ENCODE measurements at regions not wholly inside any gene's neighbourhood (a gene's known extent, or its start where the extent isn't known, plus 50 kb on each side); places are given as distances from the start of the nearest gene placed in this dataset.

DNA sequence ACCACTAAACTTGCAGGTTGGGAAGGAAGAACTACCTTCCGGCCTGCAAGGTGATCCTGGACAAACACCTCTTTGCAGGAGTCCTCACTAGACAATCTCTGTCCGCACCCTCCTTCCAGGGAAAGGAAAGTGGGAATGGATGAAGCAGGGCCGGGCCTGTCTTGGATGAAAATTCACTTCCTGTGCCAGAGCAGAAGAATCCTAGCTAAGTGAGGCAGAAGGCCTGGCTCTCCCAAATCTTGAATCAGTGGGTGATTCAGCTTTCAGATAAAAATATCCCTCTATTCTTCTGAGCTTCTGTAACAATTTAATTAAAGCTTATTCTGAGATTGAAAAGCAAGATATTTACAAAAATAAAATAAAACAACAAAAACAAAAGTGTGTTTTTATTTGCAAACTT lies 281.9 kb upstream of the TLE4 start:
- no peak for DNase-seq

GRCh38 chr9:79292731-79293280 lies 279.0 kb upstream of the TLE4 start:
- DNase-seq: no peak

GRCh38 chr9:79300068-79300467 lies 271.7 kb upstream of the TLE4 start:
- no peak for DNase-seq

DNA sequence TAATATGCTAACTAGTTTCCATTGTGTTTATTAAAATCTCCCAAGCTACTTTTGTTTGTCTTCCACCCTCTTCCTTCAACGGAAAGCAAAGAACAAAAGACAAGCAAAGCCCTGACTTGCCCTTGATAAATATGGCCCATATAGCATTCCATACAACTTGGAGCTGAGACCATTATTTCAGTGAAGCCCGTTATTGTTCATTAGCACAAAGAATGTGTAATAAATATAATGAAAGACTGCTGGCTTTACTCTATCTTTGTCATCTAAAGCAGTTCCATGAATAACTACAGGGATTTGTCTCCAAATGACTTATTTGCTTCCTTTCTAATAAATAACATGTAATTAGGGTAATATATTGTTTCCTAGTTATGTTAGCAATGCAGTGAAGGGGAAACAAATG lies 270.7 kb upstream of the TLE4 start:
- no peak for DNase-seq

DNA sequence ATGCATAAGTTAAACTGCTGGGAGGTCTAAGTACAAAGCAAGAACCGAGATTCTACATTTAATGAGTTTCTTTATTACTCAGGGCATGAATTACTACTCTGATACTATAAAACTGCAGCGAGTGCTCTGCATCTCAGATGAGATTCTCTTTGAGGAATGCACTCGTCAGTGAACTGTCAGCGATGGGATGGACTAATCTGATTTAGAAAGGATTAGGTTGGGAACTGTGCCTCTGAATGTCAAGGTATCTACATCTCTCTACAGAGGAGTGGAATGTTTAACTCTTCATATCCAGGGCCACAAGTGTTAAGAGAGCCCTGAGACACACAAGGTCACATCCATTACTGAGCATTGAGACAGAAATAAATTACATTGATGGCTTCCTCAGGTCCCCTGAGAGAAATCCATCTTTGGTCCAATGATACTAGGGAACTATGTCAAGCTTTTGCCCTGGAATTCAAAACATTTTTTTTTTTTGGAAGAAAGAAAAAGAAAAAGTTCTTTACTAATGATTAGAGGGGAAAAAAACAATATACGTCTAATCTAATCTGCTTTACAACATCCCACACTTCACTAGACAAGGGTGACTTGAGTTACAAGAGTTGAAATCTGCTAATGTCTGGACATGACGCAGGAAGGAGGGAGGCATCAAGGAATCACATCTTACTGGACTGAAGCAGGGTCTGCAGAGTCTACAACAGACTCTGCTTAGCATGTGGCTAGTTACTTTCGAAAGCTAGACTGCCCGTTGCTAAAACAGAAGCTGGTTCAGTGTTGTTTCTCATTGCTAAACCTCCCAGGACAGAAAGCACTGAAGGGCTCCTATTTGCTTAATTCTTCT lies 270.0 kb upstream of the TLE4 start:
- no peak for DNase-seq

DNA sequence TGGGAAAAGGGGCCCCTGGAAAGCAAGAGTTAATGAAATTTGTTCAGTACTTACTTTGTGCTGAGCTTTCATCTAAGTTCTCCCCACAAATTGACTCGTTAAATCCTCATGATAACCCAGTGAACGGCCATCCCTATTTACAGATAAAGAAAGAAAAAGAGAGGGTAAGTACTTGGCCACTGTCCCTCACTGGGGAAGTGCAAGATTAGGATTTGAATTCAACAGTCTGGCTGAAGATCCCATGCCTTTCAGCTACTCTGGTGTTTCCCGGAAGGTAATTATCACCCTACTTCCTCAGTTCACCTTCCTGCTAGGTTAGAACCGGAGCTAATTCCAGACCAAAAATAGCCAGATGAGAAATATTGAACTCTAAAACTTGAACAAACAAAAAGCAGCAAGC lies 269.2 kb upstream of the TLE4 start:
- no peak for DNase-seq

GRCh38 chr9:79308012-79308411 lies 263.8 kb upstream of the TLE4 start:
- DNase-seq: no peak

DNA sequence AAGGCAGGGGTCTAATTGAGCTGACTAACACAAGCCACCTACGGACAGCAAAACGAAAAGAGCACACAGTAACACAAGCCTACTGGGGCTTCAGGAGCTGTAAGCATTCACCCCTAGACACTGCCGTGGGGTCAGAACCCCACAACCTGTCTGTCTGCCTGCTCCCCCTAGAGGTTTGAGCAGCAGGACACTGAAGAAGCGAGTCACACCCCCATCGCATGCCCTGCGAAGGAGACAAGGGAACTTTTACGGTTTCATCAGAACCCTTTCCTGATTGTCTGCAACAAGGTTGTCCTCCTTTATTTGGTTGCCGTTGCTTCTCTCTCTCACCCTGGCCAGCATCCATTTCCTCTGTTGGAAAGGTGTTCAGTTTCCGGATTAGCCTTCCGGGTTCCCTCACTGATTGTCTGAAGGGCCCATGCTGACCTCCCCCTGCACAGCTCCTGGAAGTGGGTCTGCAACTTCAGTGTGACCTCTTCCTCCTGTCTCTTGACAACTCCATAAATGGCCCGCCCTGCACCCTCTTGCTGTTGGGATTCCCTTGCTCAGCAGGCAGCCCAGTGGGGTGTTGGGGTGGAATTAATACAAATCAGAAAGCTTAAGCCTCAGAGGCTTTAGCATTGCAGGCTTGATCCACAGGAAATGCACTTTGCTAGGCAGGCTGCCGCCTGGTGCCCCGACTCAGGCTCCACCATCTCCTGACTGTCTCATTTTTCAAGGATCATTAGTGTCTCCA lies 258.9 kb upstream of the TLE4 start:
- DNase-seq: no peak

DNA sequence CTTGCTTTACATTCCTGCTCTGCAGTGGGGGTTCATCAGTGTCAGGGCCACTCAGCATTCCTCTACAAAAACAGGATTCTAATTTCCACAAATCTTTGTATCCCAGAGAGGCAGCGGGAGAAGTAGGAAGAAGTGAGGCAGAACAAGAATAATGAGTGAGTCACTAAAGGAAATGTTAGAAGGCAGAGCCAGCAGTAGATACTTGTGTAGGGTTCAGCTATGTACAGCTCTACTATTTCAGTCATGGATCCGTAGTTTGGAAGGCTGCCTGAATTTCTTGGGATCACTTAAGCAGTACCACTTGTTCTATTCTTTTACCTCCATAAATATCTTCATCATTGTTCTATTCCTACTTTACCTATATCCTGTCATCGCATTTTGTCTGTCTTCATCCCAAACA lies 246.3 kb upstream of the TLE4 start:
- no peak for DNase-seq

GRCh38 chr9:79329861-79330260 lies 241.9 kb upstream of the TLE4 start:
- DNase-seq: no peak

GRCh38 chr9:79334001-79334400 lies 237.8 kb upstream of the TLE4 start:
- no peak for DNase-seq

GRCh38 chr9:79334711-79335110 lies 237.1 kb upstream of the TLE4 start:
- DNase-seq: no peak

GRCh38 chr9:79335987-79336386 lies 235.8 kb upstream of the TLE4 start:
- DNase-seq: no peak

DNA sequence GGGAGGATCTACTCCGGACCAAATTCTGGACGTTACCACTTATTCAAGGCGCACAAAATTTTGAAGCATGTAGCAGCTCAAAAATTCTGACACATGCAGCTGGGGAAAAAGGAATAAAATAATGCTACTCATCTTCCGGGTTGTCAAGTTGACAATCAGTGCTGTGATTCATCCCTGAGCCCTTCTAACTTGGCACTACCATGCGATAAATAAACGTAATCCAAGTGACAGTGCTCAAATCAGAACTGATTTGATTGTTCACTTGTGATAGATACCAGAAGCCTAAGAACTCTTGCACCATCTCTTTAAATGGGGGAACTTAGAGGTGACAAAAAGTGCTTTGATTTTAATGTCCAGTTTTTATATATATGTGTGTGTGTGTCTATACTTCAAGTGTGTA lies 230.2 kb upstream of the TLE4 start:
- no peak for DNase-seq

GRCh38 chr9:79346350-79347020 lies 225.3 kb upstream of the TLE4 start:
- no peak for DNase-seq

GRCh38 chr9:79352322-79352721 lies 219.4 kb upstream of the TLE4 start:
- DNase-seq: no peak

- no peak for DNase-seq
Measured at GRCh38 chr9:79353856-79354520, 217.8 kb upstream of the TLE4 start.

DNA sequence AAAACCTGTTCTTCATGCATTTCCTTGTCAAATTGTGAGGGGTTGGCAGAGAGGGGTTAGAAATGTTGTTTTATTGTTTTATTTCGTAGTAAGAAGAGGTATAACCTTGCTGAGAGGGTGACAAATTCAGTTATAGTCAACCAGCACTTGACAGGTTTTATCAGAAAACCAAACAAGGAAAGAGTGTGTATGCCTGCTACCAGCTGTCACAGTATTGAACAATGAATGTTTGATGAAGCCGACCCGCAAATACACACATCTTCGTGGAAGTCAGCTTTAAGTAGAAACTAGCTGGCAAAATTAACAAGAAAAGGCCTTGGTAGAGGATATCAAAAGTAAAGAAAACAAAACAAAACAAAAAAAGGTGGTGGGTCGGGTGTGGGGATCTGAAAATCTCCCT lies 214.6 kb upstream of the TLE4 start:
- no peak for DNase-seq

- no peak for DNase-seq
Measured at GRCh38 chr9:79357616-79358015, 214.1 kb upstream of the TLE4 start.

DNA sequence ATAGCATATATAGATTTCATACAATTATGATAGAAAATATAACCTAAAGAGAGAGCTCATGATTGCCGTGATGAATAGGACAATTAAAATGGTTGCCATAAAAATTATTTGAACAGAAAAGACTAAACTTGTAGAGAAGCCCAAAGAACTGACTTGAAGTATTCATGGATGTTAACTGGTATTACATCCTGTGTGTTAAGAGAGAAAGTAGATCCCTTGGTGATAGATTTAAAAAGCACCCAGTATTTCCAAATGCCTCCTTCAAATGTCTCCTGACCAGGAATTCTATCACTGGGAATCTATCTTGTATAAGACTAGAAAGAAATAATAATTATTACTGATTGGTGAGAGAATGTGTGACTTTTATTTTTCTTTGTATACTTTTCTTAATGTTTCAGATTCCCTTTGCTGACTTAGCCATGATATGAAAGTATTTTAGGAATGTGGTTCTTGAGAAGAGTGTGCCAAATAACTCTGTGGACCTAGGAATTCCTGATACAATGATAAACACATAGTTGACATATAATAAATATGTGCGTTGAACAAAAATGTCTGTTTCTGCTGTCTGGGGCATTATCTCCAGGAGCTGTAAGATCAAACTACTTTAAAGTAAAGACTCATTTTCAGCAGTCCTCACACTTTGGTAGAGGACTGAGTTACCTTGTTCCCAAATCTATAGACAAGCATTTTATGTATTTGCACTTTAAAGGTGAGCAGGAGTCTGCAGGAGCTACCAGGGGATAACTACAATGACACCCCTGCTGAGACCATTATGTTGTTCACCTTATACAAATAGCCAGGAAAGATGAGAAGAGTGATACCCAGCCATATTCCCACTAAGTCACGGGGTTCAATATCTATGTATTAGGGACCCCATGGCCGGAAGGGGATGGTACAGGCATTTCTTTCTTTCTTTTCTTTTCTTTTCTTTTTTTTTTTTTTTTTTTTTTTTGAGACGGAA lies 211.1 kb upstream of the TLE4 start:
- DNase-seq: no peak
